ENCODE measurements at regions not wholly inside any gene's neighbourhood (a gene's known extent, or its start where the extent isn't known, plus 50 kb on each side); places are given as distances from the start of the nearest gene placed in this dataset.

DNA sequence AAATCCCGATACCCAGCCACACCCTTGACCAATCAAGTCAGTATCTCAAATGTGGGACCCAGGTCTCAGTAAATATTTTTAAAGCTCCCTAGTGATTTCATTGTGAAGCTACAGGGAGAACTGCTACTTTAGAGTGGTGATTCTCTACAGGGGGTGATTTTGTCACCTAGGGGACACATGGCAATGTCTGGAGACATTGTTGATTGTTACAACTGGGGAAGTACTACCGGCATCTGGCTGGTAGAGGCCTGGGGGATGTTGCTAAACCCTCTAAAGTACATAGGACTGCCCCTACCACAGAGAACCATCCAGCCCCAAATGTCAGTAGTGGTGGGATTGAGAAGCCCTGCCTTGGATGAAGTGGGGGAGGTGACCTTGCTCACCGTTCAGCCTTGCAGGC, 152.9 kb downstream of the RPS24 start:
- no peak for TF ChIP-seq POLR2AphosphoS5 (IDR thresholded peaks at IDR 0.05; ENCODE audit: borderline replicate concordance, low read depth, low read length)
- no peak for TF ChIP-seq EZH2 (IDR thresholded peaks at IDR 0.05)

Data from SK-N-MC (cell line).